ACC112 (cell line): ENCODE measurements at regions not wholly inside any gene's neighbourhood (a gene's known extent, or its start where the extent isn't known, plus 50 kb on each side); places are given as distances from the start of the nearest gene placed in this dataset.
A peak's percentile ranks its signal among the peaks of the same experiment; 100 is the strongest.

ENCODE experiments used
- H2AFZ ChIP-seq: fragments of 200-600 bp; sonication (generic); one replicate; pipeline ENCODE4 v1.6.0; 2017; ENCODE audit warnings: antibody characterized with exemption, low read length; ENCODE audit not compliant: unreplicated experiment
- H3K27ac ChIP-seq: fragments of 200-600 bp; sonication (generic); 2 replicates; pipeline ENCODE4 v1.5.1; 2014; ENCODE audit warnings: low read depth, mild to moderate bottlenecking, antibody characterized with exemption, low read length, moderate library complexity
- H3K27me3 ChIP-seq: fragments of 200-600 bp; sonication (generic); 2 replicates; pipeline ENCODE4 v1.6.1; 2014; ENCODE audit warnings: mild to moderate bottlenecking, antibody characterized with exemption, low read length, moderate library complexity, mixed read lengths; ENCODE audit not compliant: insufficient read depth
- H3K36me3 ChIP-seq: fragments of 200-600 bp; sonication (generic); 2 replicates; pipeline ENCODE4 v1.6.1; 2016; ENCODE audit warnings: mild to moderate bottlenecking, antibody characterized with exemption, low read length, moderate library complexity, mixed read lengths; ENCODE audit not compliant: insufficient read depth
- H3K4me1 ChIP-seq: fragments of 200-600 bp; sonication (generic); one replicate; pipeline ENCODE4 v1.6.1; 2016; ENCODE audit warnings: low read length, mixed read lengths; ENCODE audit not compliant: insufficient read depth, unreplicated experiment, control insufficient read depth
- H3K4me3 ChIP-seq: fragments of 200-600 bp; sonication (generic); 2 replicates; pipeline ENCODE4 v1.5.1; 2014; ENCODE audit warnings: mild to moderate bottlenecking, low read depth, low read length
- H3K79me2 ChIP-seq: fragments of 200-600 bp; sonication (generic); one replicate; pipeline ENCODE4 v1.6.0; 2016; ENCODE audit warnings: low read length; ENCODE audit not compliant: control insufficient read depth, unreplicated experiment, insufficient read depth

DNA sequence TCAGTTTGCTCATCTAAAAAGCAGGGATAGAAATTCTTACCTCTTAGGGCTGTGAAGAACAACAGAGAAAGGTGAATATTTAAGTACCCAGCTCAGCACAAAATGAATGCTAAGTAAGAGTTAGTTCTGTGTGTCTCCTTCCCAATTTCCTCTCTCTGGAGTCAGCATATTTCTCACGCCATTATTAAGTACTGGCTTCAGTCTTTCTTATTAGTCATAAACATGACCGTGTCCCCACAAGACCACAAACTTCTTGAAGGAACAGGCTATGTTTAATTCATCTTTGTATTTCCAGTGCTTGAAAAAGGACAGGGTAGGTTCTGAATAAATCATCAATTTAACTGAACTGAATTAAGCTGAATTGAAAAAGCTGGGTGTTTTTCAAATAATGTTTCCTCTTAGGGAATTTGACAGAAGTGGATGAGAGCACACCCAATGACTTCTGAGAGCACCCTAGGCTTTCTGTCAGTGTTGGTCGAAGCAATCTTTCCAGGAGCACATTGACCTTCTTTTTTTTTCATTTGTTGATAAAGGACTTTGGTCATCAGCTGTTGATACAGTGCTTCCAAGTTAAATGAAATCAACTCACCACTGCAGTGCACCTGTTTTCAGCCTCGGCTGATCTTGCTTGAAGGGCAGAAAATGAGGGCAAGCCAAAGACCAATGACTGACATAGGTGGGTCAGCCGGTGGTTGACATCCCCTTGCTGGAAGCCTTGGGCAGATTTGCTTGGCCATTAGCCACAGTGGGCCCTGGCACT lies 324.6 kb downstream of the MFSD1 start:
- H3K27ac ChIP-seq = no peak overlapping the region; the same call in 1 of the 2 replicates
- no peaks in the 10 kb centered on the region for H3K36me3 ChIP-seq
- H3K4me3 ChIP-seq = no peak overlapping the region
- peaks cover 41% of the 10 kb centered on the region for H3K4me1 ChIP-seq
- H2AFZ ChIP-seq = peak overlapping the region; percentile 64
- H3K79me2 ChIP-seq = no peaks in the 10 kb centered on the region
- H3K27me3 ChIP-seq = no peaks in the 10 kb centered on the region

DNA sequence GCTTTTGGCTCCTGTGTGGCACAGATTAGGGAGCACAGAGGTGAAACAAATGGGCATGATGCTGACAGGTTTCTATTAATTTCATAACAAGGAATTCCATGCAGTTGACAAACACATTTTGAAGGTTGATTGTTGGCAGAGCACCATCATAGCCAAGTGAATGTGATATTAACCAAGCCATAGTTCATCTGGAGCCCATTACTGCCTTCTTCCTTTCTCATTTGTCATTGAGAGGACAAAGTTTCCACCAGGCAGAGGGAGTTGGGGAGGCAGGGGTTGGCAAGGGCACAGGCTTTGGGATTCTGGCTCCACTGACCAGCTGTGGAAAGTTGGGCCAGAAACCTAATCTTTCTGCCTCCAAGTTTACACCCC lies 325.2 kb downstream of the MFSD1 start:
- no peak overlapping the region for H3K27ac ChIP-seq
- no peaks in the 10 kb centered on the region for H3K36me3 ChIP-seq
- no peaks in the 10 kb centered on the region for H3K27me3 ChIP-seq
- no peaks in the 10 kb centered on the region for H3K79me2 ChIP-seq
- H3K4me3 ChIP-seq = no peak overlapping the region
- H3K4me1 ChIP-seq = peaks cover 41% of the 10 kb centered on the region
- no peak overlapping the region for H2AFZ ChIP-seq

DNA sequence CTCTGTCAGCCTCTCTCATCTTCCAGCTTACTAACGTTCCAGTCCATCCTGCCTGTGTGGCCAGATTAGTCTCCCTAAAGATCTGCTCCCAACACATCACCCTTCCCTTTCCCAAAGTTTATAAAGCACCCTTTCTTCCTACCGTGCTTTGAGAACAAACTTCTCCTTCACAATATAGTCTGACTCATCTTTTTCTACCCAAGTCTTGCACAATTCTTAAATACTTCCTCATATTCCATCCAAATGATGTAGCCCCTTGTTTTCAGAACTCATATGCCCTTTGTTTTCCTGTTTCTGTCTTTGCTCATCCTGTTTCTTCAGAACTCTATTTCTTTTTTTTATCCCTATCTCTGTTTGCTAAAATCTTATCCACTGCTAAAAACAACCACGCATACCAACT lies 326.8 kb downstream of the MFSD1 start:
- no peaks in the 10 kb centered on the region for H3K79me2 ChIP-seq
- peak overlapping the region; percentile 67 for H3K27ac ChIP-seq
- H2AFZ ChIP-seq = peak overlapping the region; percentile 74
- peaks cover 46% of the 10 kb centered on the region for H3K4me1 ChIP-seq
- no peaks in the 10 kb centered on the region for H3K27me3 ChIP-seq
- H3K4me3 ChIP-seq = peak overlapping the region; percentile 9; the same call in 1 of the 2 replicates
- no peaks in the 10 kb centered on the region for H3K36me3 ChIP-seq

DNA sequence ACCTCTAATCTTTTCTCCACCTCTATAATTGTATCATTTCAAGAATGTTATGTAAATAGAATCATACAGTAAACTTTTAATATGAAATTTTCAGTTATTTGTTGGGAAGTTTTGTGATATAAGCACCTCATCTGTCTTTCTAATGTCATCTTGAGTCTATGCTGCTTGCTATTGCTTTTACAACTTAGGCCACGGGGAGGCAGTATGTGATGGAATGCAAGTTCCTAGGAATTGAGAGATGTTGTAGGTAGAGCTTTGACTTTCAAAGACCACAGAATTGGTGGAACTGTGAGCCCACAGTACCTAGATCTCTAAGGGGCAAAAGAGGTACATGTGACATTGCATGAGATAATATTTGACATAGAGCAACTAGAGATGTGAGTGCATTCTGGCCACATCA lies 328.3 kb downstream of the MFSD1 start:
- Histone ChIP-seq H3K27me3 (no peaks in the 10 kb centered on the region), H3K4me1 (peaks cover 40% of the 10 kb centered on the region), H3K4me3 (no peak overlapping the region), H3K36me3 (no peaks in the 10 kb centered on the region), H3K27ac (no peak overlapping the region), H3K79me2 (no peaks in the 10 kb centered on the region), H2AFZ (no peak overlapping the region)

- Histone ChIP-seq H3K4me3 (no peak overlapping the region), H3K36me3 (no peaks in the 10 kb centered on the region), H2AFZ (no peak overlapping the region), H3K27ac (no peak overlapping the region), H3K4me1 (peaks cover 33% of the 10 kb centered on the region), H3K27me3 (no peaks in the 10 kb centered on the region), H3K79me2 (no peaks in the 10 kb centered on the region)
These were observed 329.5 kb downstream of the MFSD1 start for GRCh38 chr3:159131376-159131775.

DNA sequence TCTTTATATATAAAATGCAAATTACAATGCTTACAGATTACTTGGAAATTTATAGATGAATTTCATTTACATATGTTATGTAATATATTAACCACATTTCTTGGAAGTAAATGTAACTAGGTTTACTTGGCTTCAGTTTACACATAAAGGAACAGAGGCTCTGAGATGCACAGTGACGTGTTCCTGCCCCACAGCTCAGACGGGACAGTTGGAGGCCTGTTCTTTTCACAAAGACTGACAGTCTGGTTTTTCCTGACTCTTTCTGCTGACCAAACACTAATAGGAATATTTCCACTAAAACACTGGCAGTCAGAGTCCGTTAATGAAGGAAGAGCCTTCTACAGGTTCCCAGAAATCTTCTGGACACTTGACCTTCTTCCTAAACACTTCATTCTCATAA lies 336.1 kb downstream of the MFSD1 start:
- H3K4me3 ChIP-seq = no peak overlapping the region
- H3K27me3 ChIP-seq = no peaks in the 10 kb centered on the region
- H3K4me1 ChIP-seq = no peaks in the 10 kb centered on the region
- H3K27ac ChIP-seq = no peak overlapping the region
- no peak overlapping the region for H2AFZ ChIP-seq
- no peaks in the 10 kb centered on the region for H3K79me2 ChIP-seq
- no peaks in the 10 kb centered on the region for H3K36me3 ChIP-seq

- H3K4me1 ChIP-seq = no peaks in the 10 kb centered on the region
- H3K4me3 ChIP-seq = no peak overlapping the region
- H3K79me2 ChIP-seq = no peaks in the 10 kb centered on the region
- no peaks in the 10 kb centered on the region for H3K36me3 ChIP-seq
- no peak overlapping the region for H3K27ac ChIP-seq
- no peak overlapping the region for H2AFZ ChIP-seq
- no peaks in the 10 kb centered on the region for H3K27me3 ChIP-seq
These were observed 337.5 kb downstream of the MFSD1 start for GRCh38 chr3:159139326-159139725.

DNA sequence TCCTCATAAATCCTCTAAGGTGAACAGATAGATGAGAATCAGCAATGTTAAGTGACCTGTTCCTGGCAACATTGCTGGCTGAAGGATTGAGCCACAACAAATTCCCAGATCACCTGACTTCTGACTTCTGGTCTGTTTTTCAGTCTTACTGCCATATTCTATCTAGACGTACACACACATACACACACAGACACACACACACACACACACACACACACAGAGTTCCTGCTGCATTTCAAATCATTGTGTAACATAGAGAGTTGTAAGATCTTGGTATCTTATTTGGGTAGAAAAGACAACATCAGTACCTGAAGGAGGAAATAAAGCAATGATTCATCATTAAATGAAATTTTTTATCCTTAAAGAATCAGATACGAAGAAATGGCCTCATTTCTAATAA lies 342.6 kb downstream of the MFSD1 start:
- no peak overlapping the region for H2AFZ ChIP-seq
- H3K27ac ChIP-seq = no peak overlapping the region
- H3K4me3 ChIP-seq = no peak overlapping the region
- no peaks in the 10 kb centered on the region for H3K79me2 ChIP-seq
- no peaks in the 10 kb centered on the region for H3K27me3 ChIP-seq
- peaks cover 4% of the 10 kb centered on the region for H3K4me1 ChIP-seq
- H3K36me3 ChIP-seq = no peaks in the 10 kb centered on the region

- Histone ChIP-seq H3K79me2 (no peaks in the 10 kb centered on the region), H3K36me3 (no peaks in the 10 kb centered on the region), H3K27ac (no peak overlapping the region), H3K4me1 (peaks cover 4% of the 10 kb centered on the region), H2AFZ (peak overlapping the region; percentile 42), H3K27me3 (no peaks in the 10 kb centered on the region), H3K4me3 (no peak overlapping the region)
These were observed 343.0 kb downstream of the MFSD1 start for GRCh38 chr3:159144891-159145290.

DNA sequence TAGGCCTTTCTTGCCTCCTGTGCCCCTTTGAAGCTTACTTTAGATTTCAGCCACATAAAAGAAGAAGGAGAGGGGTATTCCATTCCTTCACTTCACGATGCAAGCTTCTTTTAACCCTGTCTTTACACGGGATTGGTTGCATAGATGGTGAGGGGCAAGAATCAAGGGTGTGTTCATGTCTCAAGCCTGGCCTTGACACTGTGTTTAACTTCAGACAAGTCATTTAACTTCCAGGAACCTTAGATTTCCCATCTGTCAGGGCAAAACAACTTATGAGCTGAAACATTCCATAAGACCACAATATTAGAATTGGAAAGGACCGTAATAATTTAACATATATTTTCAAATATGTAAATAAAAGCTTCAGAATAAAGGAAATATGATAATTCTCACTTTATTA lies 344.5 kb downstream of the MFSD1 start:
- H3K4me3 ChIP-seq = no peak overlapping the region
- H3K79me2 ChIP-seq = no peaks in the 10 kb centered on the region
- peak overlapping the region; percentile 7 for H2AFZ ChIP-seq
- no peaks in the 10 kb centered on the region for H3K36me3 ChIP-seq
- no peaks in the 10 kb centered on the region for H3K27me3 ChIP-seq
- H3K4me1 ChIP-seq = peaks cover 4% of the 10 kb centered on the region
- no peak overlapping the region for H3K27ac ChIP-seq

- Histone ChIP-seq H3K27me3 (no peaks in the 10 kb centered on the region), H2AFZ (no peak overlapping the region), H3K36me3 (no peaks in the 10 kb centered on the region), H3K4me1 (peaks cover 4% of the 10 kb centered on the region), H3K79me2 (no peaks in the 10 kb centered on the region), H3K4me3 (no peak overlapping the region), H3K27ac (no peak overlapping the region)
These were observed 345.1 kb downstream of the MFSD1 start for GRCh38 chr3:159146856-159147435.
